ENCODE measurements at regions not wholly inside any gene's neighbourhood (a gene's known extent, or its start where the extent isn't known, plus 50 kb on each side); places are given as distances from the start of the nearest gene placed in this dataset.
"Not testable (repeated sequence)": the region's sequence is repeated elsewhere in the genome, so short reads cannot be mapped to it uniquely, and the experiment has no call there.

GRCh38 chr7:75257442-75257841 lies 138.0 kb upstream of the TRIM73 start:
- TF ChIP-seq CTCF, POLR2A (IDR thresholded peaks at IDR 0.05): not testable (repeated sequence)

Data from right lobe of liver (tissue), 4 donors.